HFFc6 (cell line): ENCODE measurements at regions not wholly inside any gene's neighbourhood (a gene's known extent, or its start where the extent isn't known, plus 50 kb on each side); places are given as distances from the start of the nearest gene placed in this dataset.

Experiments used
- DNase-seq: peaks from one replicate; pipeline ENCODE4 v3.0.0-alpha.2; 2018
- H3K27ac Mint-ChIP-seq: 2 replicates; pipeline ENCODE4 v1.8.0; 2020; ENCODE audit warnings: mild to moderate bottlenecking, mixed read lengths
- H3K27me3 Mint-ChIP-seq: 2 replicates; pipeline ENCODE4 v1.8.0; 2021; ENCODE audit warnings: mild to moderate bottlenecking, moderate library complexity, mixed read lengths; ENCODE audit not compliant: insufficient read depth
- H3K36me3 Mint-ChIP-seq: 2 replicates; pipeline ENCODE4 v1.8.0; 2021; ENCODE audit warnings: low read depth, mixed read lengths
- H3K4me1 Mint-ChIP-seq: 2 replicates; pipeline ENCODE4 v1.8.0; 2020; ENCODE audit warnings: low read depth, mixed read lengths
- H3K4me3 Mint-ChIP-seq: 2 replicates; pipeline ENCODE4 v1.8.0; 2020; ENCODE audit warnings: mild to moderate bottlenecking, moderate library complexity, mixed read lengths
- H3K9me3 Mint-ChIP-seq: 2 replicates; pipeline ENCODE4 v1.8.0; 2020; ENCODE audit warnings: mild to moderate bottlenecking, mixed read lengths
- TF ChIP-seq, protein P1 (sequence below): fragments of 200-600 bp; sonication (generic); IDR thresholded peaks from 2 replicates; pipeline ENCODE4 v1.5.0; 2021; ENCODE audit warnings: antibody characterized with exemption, mild to moderate bottlenecking

DNA sequence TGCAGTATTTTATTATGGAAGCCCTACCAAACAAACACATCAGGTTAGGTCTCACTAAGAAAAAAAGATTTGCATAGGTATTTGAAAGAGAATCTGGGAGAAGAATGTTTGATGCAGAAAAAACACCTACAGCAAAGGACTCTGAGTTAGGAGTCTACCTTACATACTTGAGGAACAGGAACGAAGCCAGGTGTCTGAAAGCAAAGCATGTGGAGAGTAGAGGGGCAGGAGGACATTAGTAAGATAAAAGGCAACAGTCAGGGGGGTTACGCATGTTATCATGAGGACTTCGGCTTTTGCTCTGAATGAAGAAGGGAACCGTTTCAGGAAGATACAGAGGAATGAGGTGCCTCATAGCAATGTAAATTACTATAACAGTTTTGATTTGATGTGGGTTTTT is 87.9 kb upstream of the PTER start:
- TF ChIP-seq, protein P1, sequence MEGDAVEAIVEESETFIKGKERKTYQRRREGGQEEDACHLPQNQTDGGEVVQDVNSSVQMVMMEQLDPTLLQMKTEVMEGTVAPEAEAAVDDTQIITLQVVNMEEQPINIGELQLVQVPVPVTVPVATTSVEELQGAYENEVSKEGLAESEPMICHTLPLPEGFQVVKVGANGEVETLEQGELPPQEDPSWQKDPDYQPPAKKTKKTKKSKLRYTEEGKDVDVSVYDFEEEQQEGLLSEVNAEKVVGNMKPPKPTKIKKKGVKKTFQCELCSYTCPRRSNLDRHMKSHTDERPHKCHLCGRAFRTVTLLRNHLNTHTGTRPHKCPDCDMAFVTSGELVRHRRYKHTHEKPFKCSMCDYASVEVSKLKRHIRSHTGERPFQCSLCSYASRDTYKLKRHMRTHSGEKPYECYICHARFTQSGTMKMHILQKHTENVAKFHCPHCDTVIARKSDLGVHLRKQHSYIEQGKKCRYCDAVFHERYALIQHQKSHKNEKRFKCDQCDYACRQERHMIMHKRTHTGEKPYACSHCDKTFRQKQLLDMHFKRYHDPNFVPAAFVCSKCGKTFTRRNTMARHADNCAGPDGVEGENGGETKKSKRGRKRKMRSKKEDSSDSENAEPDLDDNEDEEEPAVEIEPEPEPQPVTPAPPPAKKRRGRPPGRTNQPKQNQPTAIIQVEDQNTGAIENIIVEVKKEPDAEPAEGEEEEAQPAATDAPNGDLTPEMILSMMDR = no peak
- H3K27me3 Mint-ChIP-seq = no peaks in the 10 kb centered on the region
- DNase-seq = no peak
- H3K4me1 Mint-ChIP-seq = no peaks in the 10 kb centered on the region
- H3K9me3 Mint-ChIP-seq = peaks cover 9% of the 10 kb centered on the region
- no peaks in the 10 kb centered on the region for H3K36me3 Mint-ChIP-seq
- H3K27ac Mint-ChIP-seq = no peak overlapping the region
- no peak overlapping the region for H3K4me3 Mint-ChIP-seq

DNA sequence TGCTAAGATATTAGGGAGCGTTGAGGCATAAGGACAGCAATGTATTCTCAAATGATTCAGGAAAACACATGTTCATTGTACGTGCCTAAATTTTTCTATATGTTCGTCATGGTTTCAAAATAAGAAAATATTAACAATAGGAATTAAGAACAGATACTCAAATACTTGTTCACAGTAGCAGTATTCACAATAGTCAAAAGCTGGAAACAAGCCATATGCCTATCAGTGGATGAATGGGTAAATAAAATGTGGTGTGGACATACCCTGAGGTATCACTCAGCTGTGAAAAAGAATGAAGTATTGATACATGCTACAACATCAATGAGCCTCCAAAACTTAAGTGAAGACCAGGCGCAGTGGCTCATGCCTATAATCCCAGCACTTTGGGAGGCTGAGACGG is 84.7 kb upstream of the PTER start:
- H3K27ac Mint-ChIP-seq = no peak overlapping the region

DNA sequence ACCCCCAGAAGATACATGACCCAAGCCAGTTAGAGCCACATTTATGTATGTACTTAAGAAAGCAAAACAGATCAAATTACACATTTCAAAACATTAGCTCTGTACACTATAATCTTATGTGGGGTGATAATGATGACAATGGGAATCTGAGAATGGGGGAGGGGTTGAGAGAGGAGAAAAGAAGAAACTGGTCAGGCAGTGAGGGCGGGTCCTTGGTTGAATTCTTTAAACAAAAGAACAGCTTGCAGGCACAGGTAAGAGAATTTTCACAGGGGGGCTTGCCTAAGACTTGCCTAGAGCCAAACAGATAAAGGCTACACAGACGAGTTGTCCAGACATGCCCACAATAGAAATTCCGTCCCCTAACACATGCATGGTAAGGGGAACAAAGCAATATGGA is 76.8 kb upstream of the PTER start:
- Mint-ChIP-seq H3K36me3 (no peaks in the 10 kb centered on the region), H3K4me3 (no peak overlapping the region), H3K9me3 (peaks cover 21% of the 10 kb centered on the region), H3K27ac (no peak overlapping the region), H3K27me3 (no peaks in the 10 kb centered on the region), H3K4me1 (no peaks in the 10 kb centered on the region)
- TF ChIP-seq, protein P1 = no peak
- DNase-seq = no peak

More for the DNA sequence above, 84.7 kb upstream of the PTER start:
- H3K4me3 Mint-ChIP-seq = no peak overlapping the region
- peaks cover 4% of the 10 kb centered on the region for H3K9me3 Mint-ChIP-seq
- H3K4me1 Mint-ChIP-seq = no peaks in the 10 kb centered on the region
- no peak for DNase-seq
- TF ChIP-seq, protein P1 = no peak
- H3K27me3 Mint-ChIP-seq = no peaks in the 10 kb centered on the region
- H3K36me3 Mint-ChIP-seq = no peaks in the 10 kb centered on the region

DNA sequence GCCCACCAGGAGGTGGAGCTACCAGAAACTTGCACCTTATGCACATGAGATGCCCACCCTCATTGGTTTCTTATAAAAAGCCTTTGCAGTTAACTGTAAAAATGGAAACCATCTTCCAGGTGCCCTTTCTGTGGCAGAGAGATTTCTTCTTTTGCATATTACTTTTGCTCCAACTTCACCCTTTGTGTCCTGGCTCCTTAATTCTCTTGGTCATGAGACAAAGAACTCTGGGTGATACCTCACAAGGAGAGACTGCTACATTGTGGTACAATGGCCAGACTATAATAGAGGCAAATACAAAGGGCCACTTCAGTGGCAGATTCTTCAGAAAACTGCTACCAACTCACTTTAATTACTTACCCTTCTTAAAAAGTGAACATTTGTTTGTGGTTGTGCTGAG is 76.4 kb upstream of the PTER start:
- no peak for DNase-seq
- peaks cover 21% of the 10 kb centered on the region for H3K9me3 Mint-ChIP-seq
- no peaks in the 10 kb centered on the region for H3K4me1 Mint-ChIP-seq
- no peak overlapping the region for H3K4me3 Mint-ChIP-seq
- no peaks in the 10 kb centered on the region for H3K36me3 Mint-ChIP-seq
- no peak overlapping the region for H3K27ac Mint-ChIP-seq
- no peaks in the 10 kb centered on the region for H3K27me3 Mint-ChIP-seq
- TF ChIP-seq, protein P1 = no peak

DNA sequence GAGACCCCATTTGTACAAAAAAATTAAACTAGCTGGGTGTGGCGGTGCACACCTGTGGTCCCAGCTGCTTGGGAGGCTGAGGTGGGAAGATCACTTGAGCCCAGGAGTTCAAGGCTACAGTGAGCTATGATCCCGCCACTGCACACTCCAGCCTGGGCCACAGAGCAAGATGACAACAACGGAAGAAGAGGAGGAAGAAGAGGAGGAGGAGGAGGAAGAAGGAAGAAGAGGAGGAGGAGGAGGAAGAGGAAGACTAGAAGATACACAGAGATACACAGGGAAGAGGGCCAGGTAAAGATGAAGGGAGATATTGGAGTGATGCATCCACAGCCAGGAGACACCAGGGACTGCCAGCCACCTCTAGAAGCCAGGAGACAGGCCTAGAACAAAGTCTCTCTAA is 75.7 kb upstream of the PTER start:
- no peaks in the 10 kb centered on the region for H3K36me3 Mint-ChIP-seq
- H3K9me3 Mint-ChIP-seq = peaks cover 27% of the 10 kb centered on the region
- H3K27me3 Mint-ChIP-seq = no peaks in the 10 kb centered on the region
- no peak overlapping the region for H3K4me3 Mint-ChIP-seq
- H3K27ac Mint-ChIP-seq = no peak overlapping the region
- no peaks in the 10 kb centered on the region for H3K4me1 Mint-ChIP-seq
- TF ChIP-seq, protein P1 = no peak
- DNase-seq = no peak

DNA sequence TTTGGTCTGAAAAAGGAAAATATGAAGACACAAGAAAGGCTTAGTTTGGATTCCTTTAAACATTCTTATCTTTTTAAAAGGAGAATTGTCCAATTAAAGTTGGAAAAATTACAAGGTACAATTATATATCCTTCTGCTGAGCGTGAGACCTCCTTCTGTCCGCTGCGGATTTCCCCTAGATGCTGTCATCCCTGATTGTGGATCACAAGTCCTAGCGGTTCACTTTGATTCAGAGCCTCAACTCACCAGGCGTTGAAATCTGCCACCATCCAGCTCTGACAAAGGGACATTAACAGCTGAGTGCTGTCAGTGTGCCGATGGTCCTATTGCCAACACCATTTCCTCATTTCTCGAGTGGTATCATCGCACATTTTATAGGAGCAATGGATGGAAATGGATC is 73.1 kb upstream of the PTER start:
- H3K27ac Mint-ChIP-seq = no peak overlapping the region

More for the DNA sequence above, 73.1 kb upstream of the PTER start:
- Mint-ChIP-seq H3K27me3 (no peaks in the 10 kb centered on the region; the same call in none of the 2 replicates), H3K4me3 (no peak overlapping the region), H3K4me1 (no peaks in the 10 kb centered on the region), H3K36me3 (no peaks in the 10 kb centered on the region), H3K9me3 (peaks cover 43% of the 10 kb centered on the region)
- no peak for DNase-seq
- TF ChIP-seq, protein P1 = no peak
